ENCODE measurements at regions not wholly inside any gene's neighbourhood (a gene's known extent, or its start where the extent isn't known, plus 50 kb on each side); places are given as distances from the start of the nearest gene placed in this dataset.

DNA sequence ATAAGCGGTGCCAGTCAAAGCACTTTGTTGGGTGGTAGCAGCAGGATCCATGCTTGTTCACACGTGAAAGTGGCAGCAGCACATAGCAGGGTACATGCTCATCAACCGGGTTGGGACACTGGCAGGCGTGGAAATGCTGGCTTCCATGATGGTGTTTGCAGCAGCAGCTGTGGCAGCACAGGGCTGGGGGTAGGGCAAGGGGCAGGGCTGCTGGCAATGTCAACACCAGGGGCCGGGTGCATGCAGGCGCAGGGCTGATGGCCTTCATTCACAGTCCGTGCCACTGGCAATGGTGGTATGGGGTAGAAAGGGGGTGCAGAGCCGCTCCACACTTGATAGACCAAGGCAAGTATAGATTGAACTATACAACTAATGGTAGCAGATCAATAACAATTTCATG lies 374.7 kb upstream of the FAM241A start:
- no peak for TF ChIP-seq ELF4 (IDR thresholded peaks at IDR 0.05)
- TF ChIP-seq SP1 (IDR thresholded peaks at IDR 0.05) = no peak
- TF ChIP-seq BHLHE40 (IDR thresholded peaks at IDR 0.05; ENCODE audit: borderline replicate concordance) = no peak
- no peak for TF ChIP-seq L3MBTL2 (conservative IDR thresholded peaks at IDR 0.05)
- TF ChIP-seq, protein P1, sequence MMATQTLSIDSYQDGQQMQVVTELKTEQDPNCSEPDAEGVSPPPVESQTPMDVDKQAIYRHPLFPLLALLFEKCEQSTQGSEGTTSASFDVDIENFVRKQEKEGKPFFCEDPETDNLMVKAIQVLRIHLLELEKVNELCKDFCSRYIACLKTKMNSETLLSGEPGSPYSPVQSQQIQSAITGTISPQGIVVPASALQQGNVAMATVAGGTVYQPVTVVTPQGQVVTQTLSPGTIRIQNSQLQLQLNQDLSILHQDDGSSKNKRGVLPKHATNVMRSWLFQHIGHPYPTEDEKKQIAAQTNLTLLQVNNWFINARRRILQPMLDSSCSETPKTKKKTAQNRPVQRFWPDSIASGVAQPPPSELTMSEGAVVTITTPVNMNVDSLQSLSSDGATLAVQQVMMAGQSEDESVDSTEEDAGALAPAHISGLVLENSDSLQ (IDR thresholded peaks at IDR 0.05) = no peak
- TF ChIP-seq TARDBP (IDR thresholded peaks at IDR 0.05) = no peak
- TF ChIP-seq FOXA1 (IDR thresholded peaks at IDR 0.05) = no peak
- no peak for TF ChIP-seq FOXK2 (IDR thresholded peaks at IDR 0.05)
- no peak for TF ChIP-seq HDGF (IDR thresholded peaks at IDR 0.05; ENCODE audit: borderline replicate concordance)
- TF ChIP-seq LEF1 (IDR thresholded peaks at IDR 0.05; ENCODE audit: borderline replicate concordance) = no peak
- no peak for TF ChIP-seq NFRKB (IDR thresholded peaks at IDR 0.05)
- TF ChIP-seq ZNF384 (IDR thresholded peaks at IDR 0.05) = no peak

Data from HEK293T (cell line).